Stimulated activated CD4-positive, alpha-beta T cell treated with anti-CD3 and anti-CD28 coated beads, Interleukin-12 subunit alpha, Interleukin-12 subunit beta, amount 100 ng/mL, for 48 hours (primary cell): ENCODE measurements at regions not wholly inside any gene's neighbourhood (a gene's known extent, or its start where the extent isn't known, plus 50 kb on each side); places are given as distances from the start of the nearest gene placed in this dataset.
A peak's percentile ranks its signal among the peaks of the same experiment; 100 is the strongest.

ENCODE experiments used
- DNase-seq, 3 donors: peaks; one replicate each; pipeline ENCODE4 v3.0.0-alpha.2; 2020; ENCODE audit warnings: low read depth in 2 of 3, low spot score in 1 of 3

GRCh38 chr21:26743524-26743923 is 101.7 kb downstream of the ADAMTS1 start:
- no peak for DNase-seq

GRCh38 chr21:26739189-26739588 is 106.0 kb downstream of the ADAMTS1 start:
- no peak for DNase-seq

GRCh38 chr21:26736449-26736848 is 108.8 kb downstream of the ADAMTS1 start:
- DNase-seq, result no peak

GRCh38 chr21:26732432-26733221 is 112.6 kb downstream of the ADAMTS1 start:
- DNase-seq, result peak in 2 of 3 donors; percentile 13 to 32

GRCh38 chr21:26719750-26720149 is 125.5 kb downstream of the ADAMTS1 start:
- no peak for DNase-seq

GRCh38 chr21:26717146-26717739 is 128.0 kb downstream of the ADAMTS1 start:
- DNase-seq, result no peak

GRCh38 chr21:26715878-26716506 is 129.2 kb downstream of the ADAMTS1 start:
- peak in 1 of 3 donors; percentile 14 for DNase-seq

GRCh38 chr21:26715116-26715515 is 130.1 kb downstream of the ADAMTS1 start:
- DNase-seq, result no peak

GRCh38 chr21:26710155-26710554 is 135.1 kb downstream of the ADAMTS1 start:
- DNase-seq, result no peak

- DNase-seq, result no peak
Measured at GRCh38 chr21:26709090-26709489, 136.0 kb upstream of the CYYR1 start.

GRCh38 chr21:26708223-26708800 is 135.2 kb upstream of the CYYR1 start:
- no peak for DNase-seq

- no peak for DNase-seq
Measured at GRCh38 chr21:26707246-26707645, 134.2 kb upstream of the CYYR1 start.

- no peak for DNase-seq
Measured at GRCh38 chr21:26698416-26698815, 125.3 kb upstream of the CYYR1 start.

GRCh38 chr21:26691416-26691815 is 118.3 kb upstream of the CYYR1 start:
- DNase-seq, result no peak

GRCh38 chr21:26686705-26687104 is 113.6 kb upstream of the CYYR1 start:
- no peak for DNase-seq

GRCh38 chr21:26686278-26686677 is 113.2 kb upstream of the CYYR1 start:
- no peak for DNase-seq

- DNase-seq, result no peak
Measured at GRCh38 chr21:26684889-26685288, 111.8 kb upstream of the CYYR1 start.

- no peak for DNase-seq
Measured at GRCh38 chr21:26683996-26684395, 110.9 kb upstream of the CYYR1 start.

GRCh38 chr21:26679284-26679683 is 106.2 kb upstream of the CYYR1 start:
- DNase-seq, result no peak

GRCh38 chr21:26674323-26674722 is 101.2 kb upstream of the CYYR1 start:
- DNase-seq, result no peak

GRCh38 chr21:26669215-26669764 is 96.2 kb upstream of the CYYR1 start:
- no peak for DNase-seq

- no peak for DNase-seq
Measured at GRCh38 chr21:26659757-26660156, 86.7 kb upstream of the CYYR1 start.
